Esophagus muscularis mucosa (tissue), 4 donors: ENCODE measurements at regions not wholly inside any gene's neighbourhood (a gene's known extent, or its start where the extent isn't known, plus 50 kb on each side); places are given as distances from the start of the nearest gene placed in this dataset.
"Not testable (repeated sequence)": the region's sequence is repeated elsewhere in the genome, so short reads cannot be mapped to it uniquely, and the experiment has no call there.

Experiments used
- DNase-seq: peaks from one replicate; pipeline ENCODE4 v3.0.0-alpha.2; 2017; ENCODE audit errors: extremely low spot score
- H3K27ac ChIP-seq, 4 donors: fragments of 200-600 bp; sonication (generic); replicated peaks in 1 of 4; 1 replicate in 3 of 4; 2 replicates in 1 of 4; pipeline ENCODE4 v1.5.1; 2016 to 2019; ENCODE audit warnings: mild to moderate bottlenecking in 1 of 4
- H3K27me3 ChIP-seq, 4 donors: fragments of 200-600 bp; sonication (generic); one replicate each; pipeline versions ENCODE4 v1.5.1 to v1.6.0; 2016 to 2019
- H3K36me3 ChIP-seq, 4 donors: fragments of 200-600 bp; sonication (generic); one replicate each; pipeline ENCODE4 v1.5.1; 2016 to 2019
- H3K4me1 ChIP-seq, 4 donors: fragments of 200-600 bp; sonication (generic); one replicate each; pipeline ENCODE4 v1.5.1; 2016 to 2019
- H3K4me3 ChIP-seq, 4 donors: fragments of 200-600 bp; sonication (generic); 1 replicate in 2 of 4; 2 replicates in 2 of 4; pipeline ENCODE4 v1.5.1; 2016 to 2019; ENCODE audit warnings: mild to moderate bottlenecking in 4 of 4, moderate library complexity in 1 of 4
- H3K9me3 ChIP-seq, 4 donors: fragments of 200-600 bp; sonication (generic); 1 replicate in 3 of 4; 2 replicates in 1 of 4; pipeline ENCODE4 v1.5.1; 2016 to 2019
- CTCF ChIP-seq, 3 experiments: fragments of 200-600 bp in 2 of 3; fragments of 450-650 bp in 1 of 3; sonication (generic) in 2 of 3; IDR thresholded peaks; one replicate each; pipeline ENCODE4 v1.5.1; 2017 to 2019; ENCODE audit warnings: antibody characterized with exemption in 3 of 3, mild to moderate bottlenecking in 2 of 3, moderate library complexity in 1 of 3
- EP300 ChIP-seq: sonication (generic); formaldehyde crosslinking; IDR thresholded peaks from one replicate; pipeline ENCODE4 v1.6.1; 2017; ENCODE audit warnings: antibody characterized with exemption
- POLR2A ChIP-seq: fragments of 450-650 bp; IDR thresholded peaks from one replicate; pipeline ENCODE4 v1.6.1; 2017; ENCODE audit warnings: antibody characterized with exemption, moderate library complexity, mild to moderate bottlenecking, low read depth
- POLR2AphosphoS5 ChIP-seq, 2 donors: sonication (generic); formaldehyde crosslinking; IDR thresholded peaks; one replicate each; pipeline ENCODE4 v1.6.1; 2017; ENCODE audit warnings: antibody characterized with exemption in 2 of 2
- WGBS: methylation state at CpG from one replicate; pipeline ENCODE4 v1.1.5; 2018; 5-methylcytosine and 5-hydroxymethylcytosine counted together
- intact Hi-C: fragments of 100-400 bp; cut with DNase I; formaldehyde crosslinking; loops from one replicate; pipeline ENCODE4 v1.15.1; 2023

DNA sequence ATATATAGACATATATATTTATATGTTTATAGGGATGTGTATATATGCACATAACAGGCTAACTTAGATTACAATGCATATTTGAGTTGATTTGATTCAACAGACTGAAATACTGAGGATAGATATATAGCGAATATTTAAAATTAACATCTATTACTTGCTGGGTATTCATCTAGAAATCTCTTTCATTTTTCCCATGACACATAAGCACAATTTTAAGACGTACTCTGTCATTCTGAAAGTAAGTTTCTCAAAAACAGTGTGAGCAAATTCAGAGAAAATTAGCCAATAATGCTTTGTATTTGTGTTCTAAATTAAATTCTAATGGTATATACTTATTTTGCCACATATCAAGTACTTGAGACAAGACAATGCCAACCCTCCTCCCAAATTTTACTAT lies 907.5 kb upstream of the MDGA2 start:
- Histone ChIP-seq H3K27me3 (no peaks in the 10 kb centered on the region), H3K36me3 (no peaks in the 10 kb centered on the region), H3K27ac (no peak overlapping the region), H3K9me3 (no peaks in the 10 kb centered on the region), H3K4me3 (no peak overlapping the region), H3K4me1 (no peaks in the 10 kb centered on the region)
- intact Hi-C loops: no loop called here
- WGBS: 85% methylated on average over 2 of the region's 2 CpGs
- no peak for TF ChIP-seq EP300
- no peak for TF ChIP-seq POLR2AphosphoS5 (IDR thresholded peaks at IDR 0.05)
- TF ChIP-seq POLR2A: no peak
- TF ChIP-seq CTCF (IDR thresholded peaks at IDR 0.05): no peak
- DNase-seq: no peak

GRCh38 chr14:48580692-48581091 lies 905.3 kb upstream of the MDGA2 start:
- no peaks in the 10 kb centered on the region for H3K4me1 ChIP-seq
- no peaks in the 10 kb centered on the region for H3K27me3 ChIP-seq
- no peak overlapping the region for H3K27ac ChIP-seq
- H3K4me3 ChIP-seq: no peak overlapping the region
- intact Hi-C loops: no loop called here
- 79% methylated on average over 5 of the region's 5 CpGs for WGBS
- no peak for DNase-seq
- H3K9me3 ChIP-seq: no peaks in the 10 kb centered on the region
- TF ChIP-seq EP300: no peak
- TF ChIP-seq POLR2A: no peak
- H3K36me3 ChIP-seq: no peaks in the 10 kb centered on the region

- Histone ChIP-seq H3K27ac (no peak overlapping the region), H3K36me3 (no peaks in the 10 kb centered on the region), H3K9me3 (no peaks in the 10 kb centered on the region), H3K27me3 (no peaks in the 10 kb centered on the region), H3K4me1 (no peaks in the 10 kb centered on the region), H3K4me3 (no peak overlapping the region)
- WGBS: 74% methylated on average over 7 of the region's 7 CpGs
- intact Hi-C loops: no loop called here
- DNase-seq: no peak
- no peak for TF ChIP-seq POLR2AphosphoS5 (IDR thresholded peaks at IDR 0.05)
- TF ChIP-seq POLR2A: no peak
- TF ChIP-seq EP300: no peak
Measured at GRCh38 chr14:48575772-48576171, 900.4 kb upstream of the MDGA2 start.

DNA sequence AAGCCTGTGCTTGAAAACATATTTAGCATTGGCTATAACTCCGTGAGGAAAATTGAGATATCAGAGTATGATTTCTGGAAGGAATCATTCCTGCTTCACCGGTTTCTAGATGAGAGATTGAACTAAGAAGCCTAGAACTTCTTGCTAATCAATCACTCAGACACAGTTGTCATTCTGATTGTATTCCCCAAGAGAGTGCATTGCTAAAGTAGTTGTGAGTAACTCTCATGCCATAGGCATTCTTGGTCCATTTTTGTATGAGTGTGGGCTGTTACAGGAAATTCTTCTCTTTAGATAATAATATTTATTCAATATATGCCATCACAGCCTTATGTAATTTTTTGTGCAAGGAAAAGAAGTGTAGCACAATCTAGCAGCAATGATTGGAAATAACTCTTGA lies 893.3 kb upstream of the MDGA2 start:
- TF ChIP-seq CTCF (IDR thresholded peaks at IDR 0.05): no peak
- TF ChIP-seq POLR2A: no peak
- no peak for TF ChIP-seq POLR2AphosphoS5 (IDR thresholded peaks at IDR 0.05)
- no peak for TF ChIP-seq EP300
- no peak overlapping the region for H3K27ac ChIP-seq
- no peaks in the 10 kb centered on the region for H3K4me1 ChIP-seq
- intact Hi-C loops: no loop called here
- H3K9me3 ChIP-seq: peaks cover 0 to 8% (median under 1%) of the 10 kb centered on the region in 4 donors
- no peaks in the 10 kb centered on the region for H3K36me3 ChIP-seq
- DNase-seq: no peak
- WGBS: 65% methylated on average over 2 of the region's 2 CpGs
- H3K27me3 ChIP-seq: no peaks in the 10 kb centered on the region
- H3K4me3 ChIP-seq: no peak overlapping the region

GRCh38 chr14:48568252-48568651 lies 892.8 kb upstream of the MDGA2 start:
- TF ChIP-seq POLR2A (no peak), CTCF (IDR thresholded peaks at IDR 0.05) (no peak), EP300 (no peak), POLR2AphosphoS5 (IDR thresholded peaks at IDR 0.05) (no peak)
- H3K36me3 ChIP-seq: no peaks in the 10 kb centered on the region
- no peaks in the 10 kb centered on the region for H3K27me3 ChIP-seq
- no peak overlapping the region for H3K4me3 ChIP-seq
- intact Hi-C loops: no loop called here
- H3K4me1 ChIP-seq: no peaks in the 10 kb centered on the region
- 83% methylated on average over 1 of the region's 1 CpG for WGBS
- no peak overlapping the region for H3K27ac ChIP-seq
- no peak for DNase-seq
- H3K9me3 ChIP-seq: peaks cover 0 to 9% (median 3%) of the 10 kb centered on the region in 4 donors

DNA sequence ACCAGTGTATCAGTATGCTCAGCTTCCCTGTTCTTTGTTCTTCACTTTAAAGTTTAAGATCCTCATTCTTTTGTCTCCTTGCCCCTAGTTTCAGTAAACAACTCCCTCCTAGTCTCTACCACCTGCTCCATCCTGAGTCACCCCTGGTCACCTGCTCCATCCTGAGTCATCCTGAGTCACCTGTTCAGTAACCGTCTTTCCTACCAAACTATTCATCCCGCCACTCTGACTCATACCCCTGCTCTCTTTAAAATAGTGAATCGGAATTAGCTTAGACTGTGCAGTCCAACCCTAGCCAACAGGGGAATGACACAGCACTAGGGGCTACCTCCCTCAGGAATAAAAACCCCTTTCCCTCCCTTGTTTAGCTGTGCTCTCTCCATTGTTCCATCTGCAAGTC lies 888.1 kb upstream of the MDGA2 start:
- H3K4me1 ChIP-seq: no peaks in the 10 kb centered on the region

DNA sequence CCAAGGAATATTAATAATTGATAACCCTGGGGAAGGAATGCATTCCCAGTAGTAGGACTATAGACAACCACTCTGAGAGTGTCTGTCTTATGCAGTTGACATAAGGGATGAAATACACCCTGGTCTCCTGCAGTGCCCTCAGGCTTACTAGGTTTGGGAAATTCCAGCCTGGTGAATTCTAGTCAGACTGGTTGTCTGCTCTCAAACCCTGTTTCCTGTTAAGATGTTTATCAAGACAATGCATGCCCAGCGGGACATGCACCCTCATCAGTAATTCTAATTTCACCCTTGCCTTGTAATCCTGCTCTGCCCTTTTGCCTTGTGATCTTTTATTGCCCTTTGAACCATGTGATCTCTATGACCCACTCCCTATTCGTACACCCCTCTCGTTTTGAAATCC lies 886.0 kb upstream of the MDGA2 start:
- H3K4me1 ChIP-seq, intact Hi-C loops, H3K4me3 ChIP-seq, DNase-seq, H3K9me3 ChIP-seq, H3K27me3 ChIP-seq, H3K36me3 ChIP-seq, H3K27ac ChIP-seq: not testable (repeated sequence)
- WGBS: 78% methylated on average over 3 of the region's 3 CpGs

More for the DNA sequence above, 888.1 kb upstream of the MDGA2 start:
- Histone ChIP-seq H3K36me3 (no peaks in the 10 kb centered on the region), H3K27ac (no peak overlapping the region), H3K4me3 (no peak overlapping the region), H3K9me3 (peaks cover 0 to 9% (median 3%) of the 10 kb centered on the region in 4 donors), H3K27me3 (no peaks in the 10 kb centered on the region)
- 97% methylated on average over 3 of the region's 3 CpGs for WGBS
- no peak for DNase-seq
- TF ChIP-seq POLR2AphosphoS5 (IDR thresholded peaks at IDR 0.05) (no peak), CTCF (IDR thresholded peaks at IDR 0.05) (no peak), POLR2A (no peak)
- intact Hi-C loops: no loop called here
